ENCODE measurements at regions not wholly inside any gene's neighbourhood (a gene's known extent, or its start where the extent isn't known, plus 50 kb on each side); places are given as distances from the start of the nearest gene placed in this dataset.

DNA sequence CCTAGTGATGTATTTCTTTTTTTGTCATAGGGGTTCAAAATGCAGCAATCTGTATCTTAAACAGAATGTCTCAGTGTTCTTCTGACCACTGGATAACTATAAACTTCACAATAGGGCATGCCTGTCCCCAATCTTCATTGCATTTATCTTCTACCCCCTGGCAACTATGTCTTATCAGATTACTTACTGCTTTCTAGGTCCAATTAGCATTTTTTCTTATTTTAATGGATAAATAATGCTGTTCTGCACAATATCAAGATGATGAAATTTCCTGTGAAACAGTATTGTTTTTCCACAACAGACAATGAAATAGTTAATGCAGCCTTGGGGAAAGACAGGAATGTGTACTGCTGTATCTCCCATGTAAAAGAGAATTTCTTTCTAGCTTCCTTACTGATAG lies 432.1 kb downstream of the NSUN3 start:
- no peak for FAIRE-seq
- POLR2A ChIA-PET (ENCODE audit: partially characterized antibody), result no interaction called here
- TF ChIP-seq, protein P1, sequence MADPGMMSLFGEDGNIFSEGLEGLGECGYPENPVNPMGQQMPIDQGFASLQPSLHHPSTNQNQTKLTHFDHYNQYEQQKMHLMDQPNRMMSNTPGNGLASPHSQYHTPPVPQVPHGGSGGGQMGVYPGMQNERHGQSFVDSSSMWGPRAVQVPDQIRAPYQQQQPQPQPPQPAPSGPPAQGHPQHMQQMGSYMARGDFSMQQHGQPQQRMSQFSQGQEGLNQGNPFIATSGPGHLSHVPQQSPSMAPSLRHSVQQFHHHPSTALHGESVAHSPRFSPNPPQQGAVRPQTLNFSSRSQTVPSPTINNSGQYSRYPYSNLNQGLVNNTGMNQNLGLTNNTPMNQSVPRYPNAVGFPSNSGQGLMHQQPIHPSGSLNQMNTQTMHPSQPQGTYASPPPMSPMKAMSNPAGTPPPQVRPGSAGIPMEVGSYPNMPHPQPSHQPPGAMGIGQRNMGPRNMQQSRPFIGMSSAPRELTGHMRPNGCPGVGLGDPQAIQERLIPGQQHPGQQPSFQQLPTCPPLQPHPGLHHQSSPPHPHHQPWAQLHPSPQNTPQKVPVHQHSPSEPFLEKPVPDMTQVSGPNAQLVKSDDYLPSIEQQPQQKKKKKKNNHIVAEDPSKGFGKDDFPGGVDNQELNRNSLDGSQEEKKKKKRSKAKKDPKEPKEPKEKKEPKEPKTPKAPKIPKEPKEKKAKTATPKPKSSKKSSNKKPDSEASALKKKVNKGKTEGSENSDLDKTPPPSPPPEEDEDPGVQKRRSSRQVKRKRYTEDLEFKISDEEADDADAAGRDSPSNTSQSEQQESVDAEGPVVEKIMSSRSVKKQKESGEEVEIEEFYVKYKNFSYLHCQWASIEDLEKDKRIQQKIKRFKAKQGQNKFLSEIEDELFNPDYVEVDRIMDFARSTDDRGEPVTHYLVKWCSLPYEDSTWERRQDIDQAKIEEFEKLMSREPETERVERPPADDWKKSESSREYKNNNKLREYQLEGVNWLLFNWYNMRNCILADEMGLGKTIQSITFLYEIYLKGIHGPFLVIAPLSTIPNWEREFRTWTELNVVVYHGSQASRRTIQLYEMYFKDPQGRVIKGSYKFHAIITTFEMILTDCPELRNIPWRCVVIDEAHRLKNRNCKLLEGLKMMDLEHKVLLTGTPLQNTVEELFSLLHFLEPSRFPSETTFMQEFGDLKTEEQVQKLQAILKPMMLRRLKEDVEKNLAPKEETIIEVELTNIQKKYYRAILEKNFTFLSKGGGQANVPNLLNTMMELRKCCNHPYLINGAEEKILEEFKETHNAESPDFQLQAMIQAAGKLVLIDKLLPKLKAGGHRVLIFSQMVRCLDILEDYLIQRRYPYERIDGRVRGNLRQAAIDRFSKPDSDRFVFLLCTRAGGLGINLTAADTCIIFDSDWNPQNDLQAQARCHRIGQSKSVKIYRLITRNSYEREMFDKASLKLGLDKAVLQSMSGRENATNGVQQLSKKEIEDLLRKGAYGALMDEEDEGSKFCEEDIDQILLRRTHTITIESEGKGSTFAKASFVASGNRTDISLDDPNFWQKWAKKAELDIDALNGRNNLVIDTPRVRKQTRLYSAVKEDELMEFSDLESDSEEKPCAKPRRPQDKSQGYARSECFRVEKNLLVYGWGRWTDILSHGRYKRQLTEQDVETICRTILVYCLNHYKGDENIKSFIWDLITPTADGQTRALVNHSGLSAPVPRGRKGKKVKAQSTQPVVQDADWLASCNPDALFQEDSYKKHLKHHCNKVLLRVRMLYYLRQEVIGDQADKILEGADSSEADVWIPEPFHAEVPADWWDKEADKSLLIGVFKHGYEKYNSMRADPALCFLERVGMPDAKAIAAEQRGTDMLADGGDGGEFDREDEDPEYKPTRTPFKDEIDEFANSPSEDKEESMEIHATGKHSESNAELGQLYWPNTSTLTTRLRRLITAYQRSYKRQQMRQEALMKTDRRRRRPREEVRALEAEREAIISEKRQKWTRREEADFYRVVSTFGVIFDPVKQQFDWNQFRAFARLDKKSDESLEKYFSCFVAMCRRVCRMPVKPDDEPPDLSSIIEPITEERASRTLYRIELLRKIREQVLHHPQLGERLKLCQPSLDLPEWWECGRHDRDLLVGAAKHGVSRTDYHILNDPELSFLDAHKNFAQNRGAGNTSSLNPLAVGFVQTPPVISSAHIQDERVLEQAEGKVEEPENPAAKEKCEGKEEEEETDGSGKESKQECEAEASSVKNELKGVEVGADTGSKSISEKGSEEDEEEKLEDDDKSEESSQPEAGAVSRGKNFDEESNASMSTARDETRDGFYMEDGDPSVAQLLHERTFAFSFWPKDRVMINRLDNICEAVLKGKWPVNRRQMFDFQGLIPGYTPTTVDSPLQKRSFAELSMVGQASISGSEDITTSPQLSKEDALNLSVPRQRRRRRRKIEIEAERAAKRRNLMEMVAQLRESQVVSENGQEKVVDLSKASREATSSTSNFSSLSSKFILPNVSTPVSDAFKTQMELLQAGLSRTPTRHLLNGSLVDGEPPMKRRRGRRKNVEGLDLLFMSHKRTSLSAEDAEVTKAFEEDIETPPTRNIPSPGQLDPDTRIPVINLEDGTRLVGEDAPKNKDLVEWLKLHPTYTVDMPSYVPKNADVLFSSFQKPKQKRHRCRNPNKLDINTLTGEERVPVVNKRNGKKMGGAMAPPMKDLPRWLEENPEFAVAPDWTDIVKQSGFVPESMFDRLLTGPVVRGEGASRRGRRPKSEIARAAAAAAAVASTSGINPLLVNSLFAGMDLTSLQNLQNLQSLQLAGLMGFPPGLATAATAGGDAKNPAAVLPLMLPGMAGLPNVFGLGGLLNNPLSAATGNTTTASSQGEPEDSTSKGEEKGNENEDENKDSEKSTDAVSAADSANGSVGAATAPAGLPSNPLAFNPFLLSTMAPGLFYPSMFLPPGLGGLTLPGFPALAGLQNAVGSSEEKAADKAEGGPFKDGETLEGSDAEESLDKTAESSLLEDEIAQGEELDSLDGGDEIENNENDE (IDR thresholded peaks at IDR 0.05; ENCODE audit: insufficient replicate concordance, low read length), result no peak
- no peak for TF ChIP-seq SP2 (IDR thresholded peaks at IDR 0.05; ENCODE audit: low read length)

More for the DNA sequence above, 432.1 kb downstream of the NSUN3 start:
- Histone ChIP-seq H3K18ac (ENCODE audit: extremely low read depth, low read length) (no peak overlapping the region), H3K23ac (ENCODE audit: insufficient read length) (no peak overlapping the region), H3K27me3 (replicated peaks in 1 of 4; ENCODE audit: control insufficient read depth in 3 of 4, extremely low read depth in 1 of 4, insufficient read depth in 3 of 4, low read length in 3 of 4) (no peaks in the 10 kb centered on the region), H3K79me1 (ENCODE audit: low read depth, low read length) (no peaks in the 10 kb centered on the region), H3K56ac (replicated peaks; ENCODE audit: insufficient read length, low read depth, low read length) (no peak overlapping the region), H2BK20ac (ENCODE audit: low read length) (no peak overlapping the region), H3K9ac (replicated peaks in 1 of 4; ENCODE audit: extremely low read depth in 1 of 4, low read depth in 3 of 4, low read length in 3 of 4) (no peak overlapping the region), H3K4me2 (ENCODE audit: insufficient read depth in 1 of 2, low read depth in 2 of 2, low read length in 2 of 2) (no peak overlapping the region), H3K9me3 (ENCODE audit: insufficient read depth in 2 of 2, low read depth in 1 of 2, low read length in 1 of 2) (peaks cover 0 to 5% of the 10 kb centered on the region in 2 experiments; a peak in 2 of 4 replicates), H2BK120ac (replicated peaks; ENCODE audit: low read depth, low read length) (no peak overlapping the region), H4K5ac (ENCODE audit: insufficient read length, low read depth, low read length) (no peak overlapping the region), H3K4me3 (ENCODE audit: extremely low read depth in 1 of 4, insufficient read depth in 2 of 4, low read depth in 3 of 4, low read length in 4 of 4) (no peak overlapping the region), H4K8ac (ENCODE audit: extremely low read depth, insufficient read depth, low read length) (no peak overlapping the region), H3K79me2 (ENCODE audit: control insufficient read depth in 1 of 2, insufficient read depth in 2 of 2, low read length in 2 of 2) (no peaks in the 10 kb centered on the region), H2AK5ac (ENCODE audit: low read depth, low read length) (no peak overlapping the region), H3K27ac (ENCODE audit: low read depth, low read length) (no peak overlapping the region), H4K20me1 (replicated peaks in 1 of 2; ENCODE audit: control insufficient read depth in 1 of 2, insufficient read depth in 2 of 2, low read length in 2 of 2) (no peaks in the 10 kb centered on the region), H2BK15ac (ENCODE audit: low read length) (no peak overlapping the region), H4K91ac (replicated peaks; ENCODE audit: insufficient read length, low read length) (no peak overlapping the region), H2AFZ (ENCODE audit: low read length) (no peak overlapping the region), H3K4ac (replicated peaks; ENCODE audit: insufficient read length, low read depth, low read length) (no peak overlapping the region), H3K4me1 (replicated peaks in 1 of 4; ENCODE audit: control insufficient read depth in 3 of 4, insufficient read depth in 4 of 4, low read length in 3 of 4) (peaks cover 0 to 3% (median 2%) of the 10 kb centered on the region in 4 experiments; a peak in 4 of 7 replicates), H3K36me3 (ENCODE audit: control insufficient read depth in 2 of 4, insufficient read depth in 4 of 4, low read length in 3 of 4) (no peaks in the 10 kb centered on the region), H2BK12ac (ENCODE audit: low read depth, low read length) (no peak overlapping the region), H3K14ac (ENCODE audit: insufficient read length) (no peak overlapping the region), H3K23me2 (ENCODE audit: low read depth, low read length) (no peaks in the 10 kb centered on the region), H2BK5ac (ENCODE audit: low read depth, low read length) (no peak overlapping the region)
- CTCF ChIA-PET (ENCODE audit: partially characterized antibody), result no interaction called here
- DNase-seq (ENCODE audit: low read depth in 1 of 2, low spot score in 2 of 2), result no peak

Data from H1 (cell line).